ENCODE measurements at regions not wholly inside any gene's neighbourhood (a gene's known extent, or its start where the extent isn't known, plus 50 kb on each side); places are given as distances from the start of the nearest gene placed in this dataset.

DNA sequence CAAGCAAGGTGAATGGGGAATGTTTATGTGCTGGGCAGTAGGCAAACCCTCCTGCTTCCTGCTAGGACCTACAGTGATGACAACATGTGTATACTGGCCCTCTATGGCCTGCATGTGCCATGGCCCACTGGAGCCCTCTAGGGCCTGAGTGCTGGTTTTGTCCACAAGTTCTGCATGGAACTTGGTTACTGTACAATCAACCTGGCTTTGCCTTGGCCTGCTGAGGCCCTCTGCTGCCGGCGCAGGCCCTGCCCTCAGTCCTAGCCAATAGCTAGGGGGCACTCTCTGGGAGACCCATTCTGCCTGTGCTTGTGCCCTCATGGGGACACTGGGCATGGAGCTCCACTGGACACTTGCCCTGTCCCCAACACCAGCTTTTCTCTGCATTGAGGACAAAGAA, 138.6 kb upstream of the NGF start:
- peaks cover 10 to 35% (median 17%) of the 10 kb centered on the region in 3 donors for H3K27me3 ChIP-seq (ENCODE audit: control insufficient read depth in 3 of 3, insufficient read depth in 3 of 3, low read length in 3 of 3)

DNA sequence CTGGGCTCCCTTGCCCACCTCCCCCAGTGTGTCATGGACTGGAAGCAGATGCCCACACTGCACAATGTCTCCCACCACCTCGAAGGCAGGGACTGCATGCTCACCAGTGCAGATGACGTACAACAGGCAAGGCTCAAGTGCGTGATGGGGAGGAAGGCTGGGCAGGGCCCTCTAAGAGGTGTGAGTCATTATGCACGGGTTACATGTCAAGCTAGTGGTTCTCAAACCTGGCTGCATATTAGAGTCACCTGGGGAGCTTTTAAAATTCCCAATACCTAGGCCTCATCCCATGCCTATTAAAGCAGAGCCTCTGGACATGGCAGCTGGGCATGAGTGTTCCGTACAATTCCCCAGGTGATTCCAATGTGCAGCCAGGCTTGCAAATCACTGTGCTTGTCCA, 137.9 kb upstream of the NGF start:
- no peaks in the 10 kb centered on the region for H3K9me3 ChIP-seq (ENCODE audit: control insufficient read depth in 3 of 3, low read length in 3 of 3)

More for the DNA sequence above, 138.6 kb upstream of the NGF start:
- H3K9ac ChIP-seq (ENCODE audit: low read depth in 1 of 3, low read length in 3 of 3): no peak overlapping the region
- H3K4me3 ChIP-seq (ENCODE audit: low read length in 3 of 3): no peak overlapping the region
- H3K4me1 ChIP-seq (ENCODE audit: control insufficient read depth in 3 of 3, insufficient read depth in 3 of 3, low read length in 3 of 3): peaks cover 0 to 3% (median 0%) of the 10 kb centered on the region in 3 donors
- H3K9me3 ChIP-seq (ENCODE audit: control insufficient read depth in 3 of 3, low read length in 3 of 3): no peaks in the 10 kb centered on the region
- H3K27ac ChIP-seq (ENCODE audit: low read depth, low read length): no peak overlapping the region
- no peaks in the 10 kb centered on the region for H3K36me3 ChIP-seq (ENCODE audit: control insufficient read depth in 3 of 3, insufficient read depth in 3 of 3, low read length in 3 of 3)

DNA sequence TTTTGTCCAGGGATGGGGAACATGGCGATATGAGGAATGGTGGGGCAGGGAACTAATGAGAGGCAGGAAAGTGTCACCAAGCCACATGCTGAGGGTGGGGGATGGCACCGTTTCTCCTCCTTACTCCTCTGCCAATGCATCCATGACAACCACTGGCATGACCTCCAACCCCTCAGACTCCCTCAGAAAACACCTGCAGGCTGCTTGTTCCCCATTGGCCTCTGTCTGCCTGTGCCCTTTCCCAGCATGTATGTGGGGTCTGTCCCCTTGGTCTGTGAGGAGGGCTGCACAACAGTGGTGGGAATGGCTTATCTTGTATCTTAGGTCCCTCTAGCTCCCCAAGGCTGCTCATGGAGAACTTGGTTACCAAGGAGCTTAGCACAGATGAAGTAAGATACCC, 137.2 kb upstream of the NGF start:
- peaks cover 0 to 3% (median 0%) of the 10 kb centered on the region in 3 donors for H3K4me1 ChIP-seq (ENCODE audit: control insufficient read depth in 3 of 3, insufficient read depth in 3 of 3, low read length in 3 of 3)

More for the DNA sequence above, 137.9 kb upstream of the NGF start:
- no peaks in the 10 kb centered on the region for H3K36me3 ChIP-seq (ENCODE audit: control insufficient read depth in 3 of 3, insufficient read depth in 3 of 3, low read length in 3 of 3)
- H3K27me3 ChIP-seq (ENCODE audit: control insufficient read depth in 3 of 3, insufficient read depth in 3 of 3, low read length in 3 of 3): peaks cover 5 to 32% (median 17%) of the 10 kb centered on the region in 3 donors
- H3K9ac ChIP-seq (ENCODE audit: low read depth in 1 of 3, low read length in 3 of 3): no peak overlapping the region
- H3K4me3 ChIP-seq (ENCODE audit: low read length in 3 of 3): no peak overlapping the region
- H3K4me1 ChIP-seq (ENCODE audit: control insufficient read depth in 3 of 3, insufficient read depth in 3 of 3, low read length in 3 of 3): peaks cover 0 to 3% (median 0%) of the 10 kb centered on the region in 3 donors
- H3K27ac ChIP-seq (ENCODE audit: low read depth, low read length): no peak overlapping the region

GRCh38 chr1:115473986-115474565, 136.0 kb upstream of the NGF start:
- Histone ChIP-seq H3K27ac (ENCODE audit: low read depth, low read length) (no peak overlapping the region), H3K9me3 (ENCODE audit: control insufficient read depth in 3 of 3, low read length in 3 of 3) (no peaks in the 10 kb centered on the region), H3K9ac (ENCODE audit: low read depth in 1 of 3, low read length in 3 of 3) (no peak overlapping the region), H3K4me1 (ENCODE audit: control insufficient read depth in 3 of 3, insufficient read depth in 3 of 3, low read length in 3 of 3) (peaks cover 0 to 6% (median 0%) of the 10 kb centered on the region in 3 donors), H3K4me3 (ENCODE audit: low read length in 3 of 3) (no peak overlapping the region), H3K36me3 (ENCODE audit: control insufficient read depth in 3 of 3, insufficient read depth in 3 of 3, low read length in 3 of 3) (no peaks in the 10 kb centered on the region), H3K27me3 (ENCODE audit: control insufficient read depth in 3 of 3, insufficient read depth in 3 of 3, low read length in 3 of 3) (peaks cover 4 to 25% (median 11%) of the 10 kb centered on the region in 3 donors)

More for the DNA sequence above, 137.2 kb upstream of the NGF start:
- H3K9ac ChIP-seq (ENCODE audit: low read depth in 1 of 3, low read length in 3 of 3): no peak overlapping the region
- no peak overlapping the region for H3K27ac ChIP-seq (ENCODE audit: low read depth, low read length)
- no peaks in the 10 kb centered on the region for H3K9me3 ChIP-seq (ENCODE audit: control insufficient read depth in 3 of 3, low read length in 3 of 3)
- H3K4me3 ChIP-seq (ENCODE audit: low read length in 3 of 3): no peak overlapping the region
- no peaks in the 10 kb centered on the region for H3K36me3 ChIP-seq (ENCODE audit: control insufficient read depth in 3 of 3, insufficient read depth in 3 of 3, low read length in 3 of 3)
- peaks cover 4 to 32% (median 17%) of the 10 kb centered on the region in 3 donors for H3K27me3 ChIP-seq (ENCODE audit: control insufficient read depth in 3 of 3, insufficient read depth in 3 of 3, low read length in 3 of 3)

DNA sequence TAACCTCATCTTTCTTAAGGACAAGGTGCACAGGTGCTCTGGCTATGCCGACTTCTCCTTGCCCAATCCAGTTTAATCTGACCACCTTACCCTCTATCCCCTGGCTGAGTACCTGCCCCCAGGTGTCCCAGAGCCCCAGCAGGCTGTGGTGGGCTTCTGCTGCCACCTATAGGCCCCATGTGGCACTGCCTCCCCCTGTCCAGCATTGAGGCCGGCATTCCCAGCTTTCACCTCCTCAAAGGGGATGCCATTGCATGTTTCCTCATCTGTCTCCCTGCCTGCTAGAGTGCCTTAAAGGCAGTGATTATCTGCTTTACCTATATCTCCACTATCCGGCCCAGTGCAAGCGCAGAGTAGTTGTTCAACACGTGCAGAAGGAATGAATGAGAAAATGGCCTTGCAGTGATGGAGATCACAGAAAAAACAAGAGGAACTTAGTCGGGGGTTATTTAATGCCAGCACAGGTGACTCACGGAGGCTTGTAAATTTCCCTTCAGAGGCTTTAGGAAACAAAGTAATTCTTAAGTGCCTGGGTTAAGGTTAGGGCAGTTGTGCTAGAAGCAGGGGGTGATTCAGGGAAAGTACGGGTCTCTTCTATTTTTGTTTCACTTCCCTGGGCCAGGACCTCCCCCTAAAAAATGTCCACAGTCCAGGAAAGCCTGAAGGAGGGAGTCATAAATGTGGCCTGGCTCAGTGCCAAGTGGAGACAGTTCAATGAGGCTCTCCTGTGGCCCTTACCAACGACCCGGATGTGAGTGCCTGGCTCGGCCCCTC, 131.8 kb upstream of the NGF start:
- H3K9ac ChIP-seq (ENCODE audit: low read depth in 1 of 3, low read length in 3 of 3): no peak overlapping the region
- no peak overlapping the region for H3K27ac ChIP-seq (ENCODE audit: low read depth, low read length)
- peaks cover 0 to 6% (median 0%) of the 10 kb centered on the region in 3 donors for H3K27me3 ChIP-seq (ENCODE audit: control insufficient read depth in 3 of 3, insufficient read depth in 3 of 3, low read length in 3 of 3)
- H3K36me3 ChIP-seq (ENCODE audit: control insufficient read depth in 3 of 3, insufficient read depth in 3 of 3, low read length in 3 of 3): no peaks in the 10 kb centered on the region
- H3K4me1 ChIP-seq (ENCODE audit: control insufficient read depth in 3 of 3, insufficient read depth in 3 of 3, low read length in 3 of 3): peaks cover 0 to 6% (median 0%) of the 10 kb centered on the region in 3 donors
- no peaks in the 10 kb centered on the region for H3K9me3 ChIP-seq (ENCODE audit: control insufficient read depth in 3 of 3, low read length in 3 of 3)
- no peak overlapping the region for H3K4me3 ChIP-seq (ENCODE audit: low read length in 3 of 3)

DNA sequence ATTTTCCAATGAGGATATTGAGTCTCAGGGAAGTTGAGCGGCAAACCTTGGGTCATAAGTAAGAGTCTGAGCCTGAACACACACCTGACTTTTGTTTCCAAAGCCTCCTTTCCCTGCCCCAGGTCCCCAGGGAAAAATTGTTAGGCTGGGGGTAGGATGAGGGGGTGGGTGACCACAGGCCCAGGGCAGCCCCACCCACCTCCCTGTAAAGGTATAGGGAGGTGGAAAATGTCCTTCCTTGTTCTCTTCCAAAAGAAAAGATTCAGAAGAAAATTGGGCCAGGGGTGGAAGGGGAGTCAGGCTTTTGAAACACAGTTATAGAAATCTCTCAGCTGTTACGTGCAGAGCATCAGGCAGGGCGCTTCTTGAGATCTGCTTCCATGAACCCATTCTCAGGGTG, 129.7 kb upstream of the NGF start:
- H3K9me3 ChIP-seq (ENCODE audit: control insufficient read depth in 3 of 3, low read length in 3 of 3): no peaks in the 10 kb centered on the region
- peaks cover 0 to 6% (median 0%) of the 10 kb centered on the region in 3 donors for H3K4me1 ChIP-seq (ENCODE audit: control insufficient read depth in 3 of 3, insufficient read depth in 3 of 3, low read length in 3 of 3)
- H3K27ac ChIP-seq (ENCODE audit: low read depth, low read length): no peak overlapping the region
- no peak overlapping the region for H3K9ac ChIP-seq (ENCODE audit: low read depth in 1 of 3, low read length in 3 of 3)
- no peaks in the 10 kb centered on the region for H3K36me3 ChIP-seq (ENCODE audit: control insufficient read depth in 3 of 3, insufficient read depth in 3 of 3, low read length in 3 of 3)
- no peaks in the 10 kb centered on the region for H3K27me3 ChIP-seq (ENCODE audit: control insufficient read depth in 3 of 3, insufficient read depth in 3 of 3, low read length in 3 of 3)
- H3K4me3 ChIP-seq (ENCODE audit: low read length in 3 of 3): no peak overlapping the region

GRCh38 chr1:115467196-115467595, 129.1 kb upstream of the NGF start:
- peaks cover 0 to 6% (median 0%) of the 10 kb centered on the region in 3 donors for H3K4me1 ChIP-seq (ENCODE audit: control insufficient read depth in 3 of 3, insufficient read depth in 3 of 3, low read length in 3 of 3)
- H3K27me3 ChIP-seq (ENCODE audit: control insufficient read depth in 3 of 3, insufficient read depth in 3 of 3, low read length in 3 of 3): no peaks in the 10 kb centered on the region

GRCh38 chr1:115466433-115466832, 128.4 kb upstream of the NGF start:
- H3K9me3 ChIP-seq (ENCODE audit: control insufficient read depth in 3 of 3, low read length in 3 of 3): no peaks in the 10 kb centered on the region
- H3K27ac ChIP-seq (ENCODE audit: low read depth, low read length): no peak overlapping the region
- H3K27me3 ChIP-seq (ENCODE audit: control insufficient read depth in 3 of 3, insufficient read depth in 3 of 3, low read length in 3 of 3): no peaks in the 10 kb centered on the region
- peaks cover 0 to 6% (median 0%) of the 10 kb centered on the region in 3 donors for H3K4me1 ChIP-seq (ENCODE audit: control insufficient read depth in 3 of 3, insufficient read depth in 3 of 3, low read length in 3 of 3)
- no peak overlapping the region for H3K4me3 ChIP-seq (ENCODE audit: low read length in 3 of 3)
- H3K36me3 ChIP-seq (ENCODE audit: control insufficient read depth in 3 of 3, insufficient read depth in 3 of 3, low read length in 3 of 3): no peaks in the 10 kb centered on the region
- no peak overlapping the region for H3K9ac ChIP-seq (ENCODE audit: low read depth in 1 of 3, low read length in 3 of 3)

More at GRCh38 chr1:115467196-115467595, 129.1 kb upstream of the NGF start:
- no peaks in the 10 kb centered on the region for H3K9me3 ChIP-seq (ENCODE audit: control insufficient read depth in 3 of 3, low read length in 3 of 3)
- H3K9ac ChIP-seq (ENCODE audit: low read depth in 1 of 3, low read length in 3 of 3): no peak overlapping the region
- no peak overlapping the region for H3K27ac ChIP-seq (ENCODE audit: low read depth, low read length)
- H3K4me3 ChIP-seq (ENCODE audit: low read length in 3 of 3): no peak overlapping the region
- H3K36me3 ChIP-seq (ENCODE audit: control insufficient read depth in 3 of 3, insufficient read depth in 3 of 3, low read length in 3 of 3): no peaks in the 10 kb centered on the region

GRCh38 chr1:115465802-115466363, 127.8 kb upstream of the NGF start:
- H3K27me3 ChIP-seq (ENCODE audit: control insufficient read depth in 3 of 3, insufficient read depth in 3 of 3, low read length in 3 of 3): no peaks in the 10 kb centered on the region
- peaks cover 0 to 6% (median 0%) of the 10 kb centered on the region in 3 donors for H3K4me1 ChIP-seq (ENCODE audit: control insufficient read depth in 3 of 3, insufficient read depth in 3 of 3, low read length in 3 of 3)
- H3K36me3 ChIP-seq (ENCODE audit: control insufficient read depth in 3 of 3, insufficient read depth in 3 of 3, low read length in 3 of 3): no peaks in the 10 kb centered on the region
- no peak overlapping the region for H3K9ac ChIP-seq (ENCODE audit: low read depth in 1 of 3, low read length in 3 of 3)
- no peak overlapping the region for H3K4me3 ChIP-seq (ENCODE audit: low read length in 3 of 3)
- no peaks in the 10 kb centered on the region for H3K9me3 ChIP-seq (ENCODE audit: control insufficient read depth in 3 of 3, low read length in 3 of 3)
- no peak overlapping the region for H3K27ac ChIP-seq (ENCODE audit: low read depth, low read length)

GRCh38 chr1:115463347-115463746, 125.3 kb upstream of the NGF start:
- H3K27ac ChIP-seq (ENCODE audit: low read depth, low read length): no peak overlapping the region
- no peak overlapping the region for H3K9ac ChIP-seq (ENCODE audit: low read depth in 1 of 3, low read length in 3 of 3)
- H3K9me3 ChIP-seq (ENCODE audit: control insufficient read depth in 3 of 3, low read length in 3 of 3): no peaks in the 10 kb centered on the region
- H3K36me3 ChIP-seq (ENCODE audit: control insufficient read depth in 3 of 3, insufficient read depth in 3 of 3, low read length in 3 of 3): no peaks in the 10 kb centered on the region
- no peaks in the 10 kb centered on the region for H3K4me1 ChIP-seq (ENCODE audit: control insufficient read depth in 3 of 3, insufficient read depth in 3 of 3, low read length in 3 of 3)
- no peak overlapping the region for H3K4me3 ChIP-seq (ENCODE audit: low read length in 3 of 3)
- H3K27me3 ChIP-seq (ENCODE audit: control insufficient read depth in 3 of 3, insufficient read depth in 3 of 3, low read length in 3 of 3): no peaks in the 10 kb centered on the region
